ENCODE measurements at regions not wholly inside any gene's neighbourhood (a gene's known extent, or its start where the extent isn't known, plus 50 kb on each side); places are given as distances from the start of the nearest gene placed in this dataset.

DNA sequence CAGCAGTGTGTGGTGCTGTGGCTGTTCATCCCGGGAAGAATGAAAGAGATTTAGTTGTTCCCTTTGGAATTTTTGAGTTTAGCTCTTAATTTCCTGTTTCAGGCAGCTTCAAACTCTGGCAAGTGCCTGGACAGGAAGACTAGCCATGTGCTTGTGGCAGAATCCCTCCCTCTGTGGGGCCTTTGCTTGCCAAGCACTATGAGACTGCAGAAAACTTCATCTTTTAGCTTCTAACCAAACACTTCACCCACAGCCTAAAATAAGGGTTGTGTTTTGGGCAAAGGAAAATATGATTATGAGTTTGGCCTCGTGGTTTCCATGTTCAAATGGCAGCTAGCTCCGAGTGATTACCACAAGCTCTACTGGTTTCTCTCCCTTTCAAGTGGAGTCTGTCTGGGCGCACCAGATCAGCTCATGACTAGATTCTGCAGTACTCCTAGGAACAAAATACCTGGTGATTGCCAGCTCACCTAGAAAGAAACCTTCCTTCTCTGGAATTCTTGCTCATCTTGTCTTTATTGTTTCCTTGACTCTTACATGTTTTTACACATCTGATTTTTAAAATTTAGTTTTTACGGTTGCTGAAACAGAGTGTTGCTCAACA, 707.5 kb downstream of the SLITRK6 start:
- TF ChIP-seq, protein P1, sequence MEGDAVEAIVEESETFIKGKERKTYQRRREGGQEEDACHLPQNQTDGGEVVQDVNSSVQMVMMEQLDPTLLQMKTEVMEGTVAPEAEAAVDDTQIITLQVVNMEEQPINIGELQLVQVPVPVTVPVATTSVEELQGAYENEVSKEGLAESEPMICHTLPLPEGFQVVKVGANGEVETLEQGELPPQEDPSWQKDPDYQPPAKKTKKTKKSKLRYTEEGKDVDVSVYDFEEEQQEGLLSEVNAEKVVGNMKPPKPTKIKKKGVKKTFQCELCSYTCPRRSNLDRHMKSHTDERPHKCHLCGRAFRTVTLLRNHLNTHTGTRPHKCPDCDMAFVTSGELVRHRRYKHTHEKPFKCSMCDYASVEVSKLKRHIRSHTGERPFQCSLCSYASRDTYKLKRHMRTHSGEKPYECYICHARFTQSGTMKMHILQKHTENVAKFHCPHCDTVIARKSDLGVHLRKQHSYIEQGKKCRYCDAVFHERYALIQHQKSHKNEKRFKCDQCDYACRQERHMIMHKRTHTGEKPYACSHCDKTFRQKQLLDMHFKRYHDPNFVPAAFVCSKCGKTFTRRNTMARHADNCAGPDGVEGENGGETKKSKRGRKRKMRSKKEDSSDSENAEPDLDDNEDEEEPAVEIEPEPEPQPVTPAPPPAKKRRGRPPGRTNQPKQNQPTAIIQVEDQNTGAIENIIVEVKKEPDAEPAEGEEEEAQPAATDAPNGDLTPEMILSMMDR (conservative IDR thresholded peaks at IDR 0.05; ENCODE audit: low read length): no peak
- no peak for TF ChIP-seq EZH2phosphoT487 (IDR thresholded peaks at IDR 0.05; ENCODE audit: borderline replicate concordance)
